ENCODE measurements at regions not wholly inside any gene's neighbourhood (a gene's known extent, or its start where the extent isn't known, plus 50 kb on each side); places are given as distances from the start of the nearest gene placed in this dataset.

GRCh38 chr5:125152461-125153189, 406.2 kb upstream of the ZNF608 start:
- DNase-seq, result no peak
- H3K27me3 Mint-ChIP-seq (ENCODE audit: unreplicated experiment), result no peaks in the 10 kb centered on the region
- H3K9me3 Mint-ChIP-seq (ENCODE audit: unreplicated experiment), result no peaks in the 10 kb centered on the region
- H3K27ac Mint-ChIP-seq (ENCODE audit: unreplicated experiment), result no peak overlapping the region
- no peak overlapping the region for H3K4me3 Mint-ChIP-seq (ENCODE audit: unreplicated experiment)
- peaks cover 16% of the 10 kb centered on the region for H3K4me1 Mint-ChIP-seq (ENCODE audit: low read depth, unreplicated experiment)
- peaks cover 6% of the 10 kb centered on the region for H3K36me3 Mint-ChIP-seq (ENCODE audit: unreplicated experiment)
- no peak for TF ChIP-seq CTCF (IDR thresholded peaks at IDR 0.05; ENCODE audit: partially characterized antibody, unreplicated experiment)

- TF ChIP-seq CTCF (IDR thresholded peaks at IDR 0.05; ENCODE audit: partially characterized antibody, unreplicated experiment), result no peak
- peaks cover 16% of the 10 kb centered on the region for H3K4me1 Mint-ChIP-seq (ENCODE audit: low read depth, unreplicated experiment)
- peaks cover 6% of the 10 kb centered on the region for H3K36me3 Mint-ChIP-seq (ENCODE audit: unreplicated experiment)
Measured at GRCh38 chr5:125153231-125153630, 406.8 kb upstream of the ZNF608 start.

GRCh38 chr5:125154301-125155110, 408.1 kb upstream of the ZNF608 start:
- no peak for DNase-seq
- Mint-ChIP-seq H3K4me1 (ENCODE audit: low read depth, unreplicated experiment) (peaks cover 12% of the 10 kb centered on the region), H3K36me3 (ENCODE audit: unreplicated experiment) (peaks cover 6% of the 10 kb centered on the region), H3K4me3 (ENCODE audit: unreplicated experiment) (no peak overlapping the region), H3K9me3 (ENCODE audit: unreplicated experiment) (no peaks in the 10 kb centered on the region), H3K27me3 (ENCODE audit: unreplicated experiment) (no peaks in the 10 kb centered on the region), H3K27ac (ENCODE audit: unreplicated experiment) (no peak overlapping the region)
- no peak for TF ChIP-seq CTCF (IDR thresholded peaks at IDR 0.05; ENCODE audit: partially characterized antibody, unreplicated experiment)

More at GRCh38 chr5:125153231-125153630, 406.8 kb upstream of the ZNF608 start:
- Mint-ChIP-seq H3K27me3 (ENCODE audit: unreplicated experiment) (no peaks in the 10 kb centered on the region), H3K9me3 (ENCODE audit: unreplicated experiment) (no peaks in the 10 kb centered on the region), H3K27ac (ENCODE audit: unreplicated experiment) (no peak overlapping the region), H3K4me3 (ENCODE audit: unreplicated experiment) (no peak overlapping the region)
- no peak for DNase-seq

GRCh38 chr5:125160787-125161502, 414.5 kb upstream of the ZNF608 start:
- peaks cover 4% of the 10 kb centered on the region for H3K4me1 Mint-ChIP-seq (ENCODE audit: low read depth, unreplicated experiment)
- no peaks in the 10 kb centered on the region for H3K27me3 Mint-ChIP-seq (ENCODE audit: unreplicated experiment)
- H3K27ac Mint-ChIP-seq (ENCODE audit: unreplicated experiment), result no peak overlapping the region
- DNase-seq, result no peak
- no peak for TF ChIP-seq CTCF (IDR thresholded peaks at IDR 0.05; ENCODE audit: partially characterized antibody, unreplicated experiment)
- peaks cover 26% of the 10 kb centered on the region for H3K36me3 Mint-ChIP-seq (ENCODE audit: unreplicated experiment)
- peaks cover 15% of the 10 kb centered on the region for H3K9me3 Mint-ChIP-seq (ENCODE audit: unreplicated experiment)
- no peak overlapping the region for H3K4me3 Mint-ChIP-seq (ENCODE audit: unreplicated experiment)

Data from glutamatergic neuron (in vitro differentiated cells).